HL-60 (cell line): ENCODE measurements at regions not wholly inside any gene's neighbourhood (a gene's known extent, or its start where the extent isn't known, plus 50 kb on each side); places are given as distances from the start of the nearest gene placed in this dataset.

Experiments
- DNase-seq, 2 experiments: peaks; one replicate each; pipeline ENCODE4 v3.0.0-alpha.2; 2010 to 2020; ENCODE audit warnings: low read depth in 1 of 2, low spot score in 1 of 2
- H3K27ac ChIP-seq: fragments of 250-450 bp; sonication (Bioruptor Pico); replicated peaks from 2 replicates; pipeline ENCODE4 v1.5.1; 2020; ENCODE audit warnings: mild to moderate bottlenecking, moderate library complexity
- H3K27me3 ChIP-seq: fragments of 250-450 bp; sonication (Bioruptor Pico); 2 replicates; pipeline ENCODE4 v1.5.1; 2021; ENCODE audit warnings: mild to moderate bottlenecking, moderate library complexity; ENCODE audit not compliant: insufficient read depth, poor library complexity, severe bottlenecking
- H3K4me3 ChIP-seq: replicated peaks from 2 replicates; pipeline ENCODE4 v1.5.1; 2011; ENCODE audit warnings: mild to moderate bottlenecking, control low read depth, low read length; ENCODE audit not compliant: insufficient read depth
- GABPA ChIP-seq: IDR thresholded peaks from 2 replicates; pipeline ENCODE4 v1.6.1; 2012; ENCODE audit warnings: low read depth
- POLR2AphosphoS5 ChIP-seq: IDR thresholded peaks from 2 replicates; pipeline ENCODE4 v1.6.1; 2012; ENCODE audit warnings: low read depth
- SPI1 ChIP-seq: IDR thresholded peaks from 2 replicates; pipeline ENCODE4 v1.6.1; 2012; ENCODE audit warnings: low read depth, mild to moderate bottlenecking, borderline replicate concordance
- TF ChIP-seq, protein P1 (sequence below): IDR thresholded peaks from 2 replicates; pipeline ENCODE4 v1.6.1; 2012; ENCODE audit warnings: low read depth; ENCODE audit not compliant: insufficient replicate concordance
- TF ChIP-seq, protein P2 (sequence below): IDR thresholded peaks from one replicate; pipeline ENCODE4 v1.5.1; 2011; ENCODE audit warnings: low read length, control low read depth, inconsistent platforms; ENCODE audit not compliant: insufficient read depth

DNA sequence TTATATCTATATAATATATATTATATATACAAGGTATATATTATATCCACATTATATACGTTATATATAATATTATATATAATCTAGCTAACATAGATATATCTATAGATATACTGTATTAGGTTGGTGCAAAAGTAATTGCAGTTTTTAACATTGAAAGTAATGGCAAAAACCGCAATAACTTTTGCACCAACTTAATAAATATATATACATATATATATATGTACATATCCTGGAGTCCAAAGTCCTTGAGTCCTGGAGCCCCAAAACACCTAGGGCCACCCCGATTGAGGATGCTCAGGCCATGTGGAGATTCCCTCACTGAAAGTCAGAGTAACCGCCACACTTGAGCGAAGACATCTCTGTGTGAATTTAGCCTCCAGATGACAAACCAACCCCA is 408.2 kb upstream of the AUTS2 start:
- TF ChIP-seq, protein P1, sequence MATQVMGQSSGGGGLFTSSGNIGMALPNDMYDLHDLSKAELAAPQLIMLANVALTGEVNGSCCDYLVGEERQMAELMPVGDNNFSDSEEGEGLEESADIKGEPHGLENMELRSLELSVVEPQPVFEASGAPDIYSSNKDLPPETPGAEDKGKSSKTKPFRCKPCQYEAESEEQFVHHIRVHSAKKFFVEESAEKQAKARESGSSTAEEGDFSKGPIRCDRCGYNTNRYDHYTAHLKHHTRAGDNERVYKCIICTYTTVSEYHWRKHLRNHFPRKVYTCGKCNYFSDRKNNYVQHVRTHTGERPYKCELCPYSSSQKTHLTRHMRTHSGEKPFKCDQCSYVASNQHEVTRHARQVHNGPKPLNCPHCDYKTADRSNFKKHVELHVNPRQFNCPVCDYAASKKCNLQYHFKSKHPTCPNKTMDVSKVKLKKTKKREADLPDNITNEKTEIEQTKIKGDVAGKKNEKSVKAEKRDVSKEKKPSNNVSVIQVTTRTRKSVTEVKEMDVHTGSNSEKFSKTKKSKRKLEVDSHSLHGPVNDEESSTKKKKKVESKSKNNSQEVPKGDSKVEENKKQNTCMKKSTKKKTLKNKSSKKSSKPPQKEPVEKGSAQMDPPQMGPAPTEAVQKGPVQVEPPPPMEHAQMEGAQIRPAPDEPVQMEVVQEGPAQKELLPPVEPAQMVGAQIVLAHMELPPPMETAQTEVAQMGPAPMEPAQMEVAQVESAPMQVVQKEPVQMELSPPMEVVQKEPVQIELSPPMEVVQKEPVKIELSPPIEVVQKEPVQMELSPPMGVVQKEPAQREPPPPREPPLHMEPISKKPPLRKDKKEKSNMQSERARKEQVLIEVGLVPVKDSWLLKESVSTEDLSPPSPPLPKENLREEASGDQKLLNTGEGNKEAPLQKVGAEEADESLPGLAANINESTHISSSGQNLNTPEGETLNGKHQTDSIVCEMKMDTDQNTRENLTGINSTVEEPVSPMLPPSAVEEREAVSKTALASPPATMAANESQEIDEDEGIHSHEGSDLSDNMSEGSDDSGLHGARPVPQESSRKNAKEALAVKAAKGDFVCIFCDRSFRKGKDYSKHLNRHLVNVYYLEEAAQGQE = no peak
- TF ChIP-seq POLR2AphosphoS5 (no peak), SPI1 (no peak), GABPA (no peak)
- TF ChIP-seq, protein P2, sequence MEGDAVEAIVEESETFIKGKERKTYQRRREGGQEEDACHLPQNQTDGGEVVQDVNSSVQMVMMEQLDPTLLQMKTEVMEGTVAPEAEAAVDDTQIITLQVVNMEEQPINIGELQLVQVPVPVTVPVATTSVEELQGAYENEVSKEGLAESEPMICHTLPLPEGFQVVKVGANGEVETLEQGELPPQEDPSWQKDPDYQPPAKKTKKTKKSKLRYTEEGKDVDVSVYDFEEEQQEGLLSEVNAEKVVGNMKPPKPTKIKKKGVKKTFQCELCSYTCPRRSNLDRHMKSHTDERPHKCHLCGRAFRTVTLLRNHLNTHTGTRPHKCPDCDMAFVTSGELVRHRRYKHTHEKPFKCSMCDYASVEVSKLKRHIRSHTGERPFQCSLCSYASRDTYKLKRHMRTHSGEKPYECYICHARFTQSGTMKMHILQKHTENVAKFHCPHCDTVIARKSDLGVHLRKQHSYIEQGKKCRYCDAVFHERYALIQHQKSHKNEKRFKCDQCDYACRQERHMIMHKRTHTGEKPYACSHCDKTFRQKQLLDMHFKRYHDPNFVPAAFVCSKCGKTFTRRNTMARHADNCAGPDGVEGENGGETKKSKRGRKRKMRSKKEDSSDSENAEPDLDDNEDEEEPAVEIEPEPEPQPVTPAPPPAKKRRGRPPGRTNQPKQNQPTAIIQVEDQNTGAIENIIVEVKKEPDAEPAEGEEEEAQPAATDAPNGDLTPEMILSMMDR = no peak
- Histone ChIP-seq H3K27ac (no peak overlapping the region), H3K27me3 (no peaks in the 10 kb centered on the region), H3K4me3 (no peak overlapping the region)
- no peak for DNase-seq

DNA sequence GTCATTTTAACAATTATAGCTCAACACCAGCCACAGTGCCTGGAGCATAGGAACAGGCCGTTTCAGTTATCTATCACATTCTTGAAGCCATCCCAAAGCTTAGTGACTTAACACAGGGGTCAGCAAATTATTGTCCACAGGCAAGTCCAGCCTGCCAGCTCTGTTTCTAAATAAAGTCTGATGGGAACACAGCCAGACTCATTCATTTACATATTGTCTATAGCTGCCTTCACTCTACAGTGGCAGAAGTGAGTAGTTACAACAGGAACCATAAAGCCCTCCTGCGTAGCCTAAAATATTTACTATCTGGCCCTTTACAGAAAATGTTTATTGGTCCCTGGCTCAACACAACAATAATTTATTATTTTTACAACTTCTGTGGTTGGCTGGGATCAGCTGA is 407.5 kb upstream of the AUTS2 start:
- Histone ChIP-seq H3K27me3 (no peaks in the 10 kb centered on the region), H3K27ac (no peak overlapping the region), H3K4me3 (no peak overlapping the region)
- DNase-seq = no peak
- TF ChIP-seq, protein P1 = no peak
- TF ChIP-seq GABPA = no peak
- TF ChIP-seq, protein P2 = no peak
- TF ChIP-seq SPI1 = no peak
- TF ChIP-seq POLR2AphosphoS5 = no peak

DNA sequence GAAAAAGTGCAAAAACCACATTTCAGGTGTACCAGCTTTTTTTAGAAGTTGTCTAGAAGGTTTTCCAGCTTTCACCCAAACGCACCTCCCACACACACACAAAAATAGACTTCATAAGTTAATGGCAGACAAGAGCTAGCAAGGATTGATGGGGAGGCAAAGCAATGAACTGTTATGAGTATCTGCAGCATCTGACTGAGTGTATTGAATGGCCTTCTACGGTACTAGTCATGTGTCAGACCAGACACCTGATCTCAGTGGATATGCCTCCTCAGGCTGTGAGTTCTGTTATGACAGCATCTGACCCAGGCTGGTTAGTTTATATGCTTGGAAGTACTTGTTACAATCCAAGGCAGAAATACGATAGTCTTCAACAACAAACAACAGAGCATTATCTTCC is 406.1 kb upstream of the AUTS2 start:
- no peaks in the 10 kb centered on the region for H3K27me3 ChIP-seq
- DNase-seq = no peak
- no peak for TF ChIP-seq GABPA
- no peak for TF ChIP-seq SPI1
- TF ChIP-seq, protein P1 = no peak
- no peak for TF ChIP-seq POLR2AphosphoS5
- TF ChIP-seq, protein P2 = no peak
- no peak overlapping the region for H3K4me3 ChIP-seq
- no peak overlapping the region for H3K27ac ChIP-seq
